GM12878 (cell line): ENCODE measurements at regions not wholly inside any gene's neighbourhood (a gene's known extent, or its start where the extent isn't known, plus 50 kb on each side); places are given as distances from the start of the nearest gene placed in this dataset.

Experiments used
- ASH2L ChIP-seq: fragments of 300-600, 200-600 bp; sonication (generic); IDR thresholded peaks from 2 replicates; pipeline ENCODE4 v1.6.1; 2017; ENCODE audit warnings: low read depth, mild to moderate bottlenecking, borderline replicate concordance
- CHD1 ChIP-seq: IDR thresholded peaks from 2 replicates; pipeline ENCODE4 v1.6.1; 2012; ENCODE audit warnings: low read depth, low read length, improper control_type of control experiment
- IKZF1 ChIP-seq: fragments of 450-650 bp; conservative IDR thresholded peaks from 2 replicates; pipeline ENCODE4 v1.6.1; 2017; ENCODE audit warnings: antibody characterized with exemption, mild to moderate bottlenecking
- MTA2 ChIP-seq: fragments of 450-650 bp; IDR thresholded peaks from 2 replicates; pipeline ENCODE4 v1.6.1; 2016; ENCODE audit warnings: low read depth, mild to moderate bottlenecking, moderate library complexity
- MYB ChIP-seq: fragments of 150-350 bp; IDR thresholded peaks from 2 replicates; pipeline ENCODE4 v1.6.1; 2014; ENCODE audit warnings: mild to moderate bottlenecking, low read depth, low read length, borderline replicate concordance
- NFYA ChIP-seq: IDR thresholded peaks from 2 replicates; pipeline ENCODE4 v1.6.1; 2011; ENCODE audit warnings: low read depth, mild to moderate bottlenecking, low read length, improper control_type of control experiment, borderline replicate concordance
- POU2F2 ChIP-seq: IDR thresholded peaks from 3 replicates; pipeline ENCODE4 v1.6.1; 2011; ENCODE audit warnings: low read depth, mild to moderate bottlenecking, low read length, borderline replicate concordance
- SMC3 ChIP-seq: IDR thresholded peaks from 2 replicates; pipeline ENCODE4 v1.6.1; 2011; ENCODE audit warnings: low read length, improper control_type of control experiment, borderline replicate concordance
- SUZ12 ChIP-seq: fragments of 200-600 bp; sonication (generic); IDR thresholded peaks from one replicate; pipeline ENCODE4 v1.6.1; 2018; ENCODE audit warnings: antibody characterized with exemption, mild to moderate bottlenecking; ENCODE audit not compliant: unreplicated experiment
- TCF3 ChIP-seq: IDR thresholded peaks from 2 replicates; pipeline ENCODE4 v1.6.1; 2012; ENCODE audit warnings: low read depth, mild to moderate bottlenecking, low read length, borderline replicate concordance; ENCODE audit not compliant: insufficient read depth
- TF ChIP-seq, protein P1 (sequence below), 3 experiments: IDR thresholded peaks in 2 of 3; conservative IDR thresholded peaks in 1 of 3; 2 replicates each; pipeline ENCODE4 v1.5.1; 2011; ENCODE audit warnings: low read depth in 3 of 3, low read length in 3 of 3, mild to moderate bottlenecking in 3 of 3, control low read depth in 2 of 3, moderate library complexity in 2 of 3, inconsistent platforms in 1 of 3, mixed read lengths in 1 of 3; ENCODE audit not compliant: control insufficient read depth in 2 of 3, insufficient read depth in 1 of 3; ENCODE audit errors: extremely low read depth in 1 of 3
- TF ChIP-seq, protein P2 (sequence below): IDR thresholded peaks from 2 replicates; pipeline ENCODE4 v1.6.1; 2012; ENCODE audit warnings: low read depth, low read length, improper control_type of control experiment
- TF ChIP-seq, protein P3 (sequence below): IDR thresholded peaks from 2 replicates; pipeline ENCODE4 v1.6.1; 2011; ENCODE audit warnings: low read depth, mild to moderate bottlenecking, low read length, moderate library complexity, borderline replicate concordance; ENCODE audit errors: extremely low read depth

DNA sequence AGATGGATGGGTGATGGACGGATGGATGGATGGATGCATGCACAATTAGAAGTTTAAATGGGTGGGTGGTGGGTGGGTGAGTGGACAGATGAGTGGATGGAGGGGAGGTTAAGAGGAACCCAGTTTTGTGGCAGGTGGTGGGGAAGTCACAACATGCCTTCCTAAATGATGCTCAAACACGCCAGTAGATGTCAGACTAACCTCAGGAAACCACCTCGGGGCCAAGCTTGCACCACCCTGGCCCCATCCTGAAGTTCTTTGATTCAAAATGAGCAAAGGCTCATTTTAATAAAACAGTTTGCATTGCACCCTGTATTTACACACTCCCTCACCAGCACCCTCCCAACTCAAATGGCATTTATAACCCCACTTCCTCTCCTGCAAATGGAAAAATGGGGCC is 91.4 kb upstream of the CACNA1A start (continued):
- no peak for TF ChIP-seq MTA2
- TF ChIP-seq SUZ12, result no peak
- TF ChIP-seq TCF3, result no peak
- TF ChIP-seq MYB, result no peak
- TF ChIP-seq, protein P1, sequence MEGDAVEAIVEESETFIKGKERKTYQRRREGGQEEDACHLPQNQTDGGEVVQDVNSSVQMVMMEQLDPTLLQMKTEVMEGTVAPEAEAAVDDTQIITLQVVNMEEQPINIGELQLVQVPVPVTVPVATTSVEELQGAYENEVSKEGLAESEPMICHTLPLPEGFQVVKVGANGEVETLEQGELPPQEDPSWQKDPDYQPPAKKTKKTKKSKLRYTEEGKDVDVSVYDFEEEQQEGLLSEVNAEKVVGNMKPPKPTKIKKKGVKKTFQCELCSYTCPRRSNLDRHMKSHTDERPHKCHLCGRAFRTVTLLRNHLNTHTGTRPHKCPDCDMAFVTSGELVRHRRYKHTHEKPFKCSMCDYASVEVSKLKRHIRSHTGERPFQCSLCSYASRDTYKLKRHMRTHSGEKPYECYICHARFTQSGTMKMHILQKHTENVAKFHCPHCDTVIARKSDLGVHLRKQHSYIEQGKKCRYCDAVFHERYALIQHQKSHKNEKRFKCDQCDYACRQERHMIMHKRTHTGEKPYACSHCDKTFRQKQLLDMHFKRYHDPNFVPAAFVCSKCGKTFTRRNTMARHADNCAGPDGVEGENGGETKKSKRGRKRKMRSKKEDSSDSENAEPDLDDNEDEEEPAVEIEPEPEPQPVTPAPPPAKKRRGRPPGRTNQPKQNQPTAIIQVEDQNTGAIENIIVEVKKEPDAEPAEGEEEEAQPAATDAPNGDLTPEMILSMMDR (IDR thresholded peaks at IDR 0.05 in 2 of 3, conservative IDR thresholded peaks at IDR 0.05 in 1 of 3; ENCODE audit: control insufficient read depth in 2 of 3, extremely low read depth in 1 of 3, insufficient read depth in 1 of 3, low read depth in 3 of 3, low read length in 3 of 3), result peak; percentile 57 to 85 (median 58); a peak in 5 of 6 replicates
- TF ChIP-seq, protein P2, sequence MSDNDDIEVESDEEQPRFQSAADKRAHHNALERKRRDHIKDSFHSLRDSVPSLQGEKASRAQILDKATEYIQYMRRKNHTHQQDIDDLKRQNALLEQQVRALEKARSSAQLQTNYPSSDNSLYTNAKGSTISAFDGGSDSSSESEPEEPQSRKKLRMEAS, result no peak
- no peak for TF ChIP-seq ASH2L
- TF ChIP-seq, protein P3, sequence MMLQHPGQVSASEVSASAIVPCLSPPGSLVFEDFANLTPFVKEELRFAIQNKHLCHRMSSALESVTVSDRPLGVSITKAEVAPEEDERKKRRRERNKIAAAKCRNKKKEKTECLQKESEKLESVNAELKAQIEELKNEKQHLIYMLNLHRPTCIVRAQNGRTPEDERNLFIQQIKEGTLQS, result no peak
- no peak for TF ChIP-seq POU2F2
- peak; percentile 88 for TF ChIP-seq SMC3
- no peak for TF ChIP-seq NFYA
- TF ChIP-seq IKZF1, result no peak
- no peak for TF ChIP-seq CHD1
